ENCODE measurements at regions not wholly inside any gene's neighbourhood (a gene's known extent, or its start where the extent isn't known, plus 50 kb on each side); places are given as distances from the start of the nearest gene placed in this dataset.

- TF ChIP-seq EZH2 (IDR thresholded peaks at IDR 0.05; ENCODE audit: low read depth) (no peak), CTCF (conservative IDR thresholded peaks at IDR 0.05) (no peak)
Observed at GRCh38 chr11:11056316-11056715, 198.5 kb upstream of the ZBED5 start.
